ENCODE measurements at regions not wholly inside any gene's neighbourhood (a gene's known extent, or its start where the extent isn't known, plus 50 kb on each side); places are given as distances from the start of the nearest gene placed in this dataset.

GRCh38 chr11:8325591-8326304 lies 62.1 kb upstream of the LMO1 start:
- DNase-seq (ENCODE audit: extremely low read depth in 1 of 4, low spot score in 3 of 4) (no peak), FAIRE-seq (no peak), ATAC-seq (no peak)
- WGBS (ENCODE audit: insufficient coverage, low coverage, missing lambda C conversion rate): 0% methylated on average over 8 of the region's 9 CpGs
- ChIA-PET CTCF (ENCODE audit: low intra/inter-chr PET ratio) (no interaction called here), POLR2A (no interaction called here)
- Histone ChIP-seq H2AFZ (ENCODE audit: low read depth, low read length) (no peak overlapping the region), H3K36me3 (ENCODE audit: control insufficient read depth, insufficient read depth, low read length) (no peaks in the 10 kb centered on the region), H3K4me2 (ENCODE audit: insufficient read depth, low read length) (no peak overlapping the region), H4K20me1 (replicated peaks; ENCODE audit: control insufficient read depth, insufficient read depth, low read length) (peaks cover 6% of the 10 kb centered on the region; the same call in 1 of the 2 replicates), H3K4me3 (no peak overlapping the region), H3K79me2 (ENCODE audit: control insufficient read depth, insufficient read depth, low read length) (no peaks in the 10 kb centered on the region), H3K9me1 (ENCODE audit: control insufficient read depth, insufficient read depth, low read length) (no peaks in the 10 kb centered on the region), H3K27me3 (ENCODE audit: control insufficient read depth in 2 of 2, insufficient read depth in 2 of 2, low read length in 2 of 2) (peaks cover 0 to 21% of the 10 kb centered on the region in 2 experiments; a peak in 2 of 5 replicates), H3K9me3 (replicated peaks; ENCODE audit: control insufficient read depth, insufficient read depth, low read depth, low read length) (no peaks in the 10 kb centered on the region), H3K4me1 (replicated peaks in 1 of 2; ENCODE audit: control insufficient read depth in 2 of 2, insufficient read depth in 2 of 2, low read length in 2 of 2) (peaks cover 3 to 6% of the 10 kb centered on the region in 2 experiments; a peak in 3 of 5 replicates), H3K9ac (ENCODE audit: insufficient read depth in 1 of 2, low read depth in 2 of 2, low read length in 2 of 2) (no peak overlapping the region), H3K27ac (ENCODE audit: extremely low read depth, low read depth, low read length) (no peak overlapping the region)
- intact Hi-C loops (cut with micrococcal nuclease): no loop called here
- no TSS peak for BruUV-seq (replicated peaks)
- TF ChIP-seq ZNF830 (CRISPR knock-in tag; IDR thresholded peaks at IDR 0.05) (no peak), ZNF24 (IDR thresholded peaks at IDR 0.05) (no peak), MTA2 (IDR thresholded peaks at IDR 0.05; ENCODE audit: low read depth) (no peak), TBP (optimal IDR thresholded peaks at IDR 0.05; ENCODE audit: low read depth, low read length) (no peak), HMGXB4 (CRISPR knock-in tag; IDR thresholded peaks at IDR 0.05) (no peak), PTBP1 (IDR thresholded peaks at IDR 0.05; ENCODE audit: low read depth, low read length) (no peak)
- in situ Hi-C loops (cut with MboI): no loop called here

All from K562 (cell line).